PC-3 (cell line): ENCODE measurements at regions not wholly inside any gene's neighbourhood (a gene's known extent, or its start where the extent isn't known, plus 50 kb on each side); places are given as distances from the start of the nearest gene placed in this dataset.

Source experiments
- EZH2 ChIP-seq: fragments of 300-600 bp; sonication (generic); IDR thresholded peaks from one replicate; pipeline ENCODE4 v1.6.1; 2017; ENCODE audit warnings: antibody characterized with exemption, mild to moderate bottlenecking, low read length; ENCODE audit not compliant: unreplicated experiment
- TF ChIP-seq, protein P1 (sequence below): fragments of 300-600 bp; sonication (generic); conservative IDR thresholded peaks from 2 replicates; pipeline ENCODE4 v1.5.1; 2017; ENCODE audit warnings: antibody characterized with exemption, low read depth, mild to moderate bottlenecking, low read length

DNA sequence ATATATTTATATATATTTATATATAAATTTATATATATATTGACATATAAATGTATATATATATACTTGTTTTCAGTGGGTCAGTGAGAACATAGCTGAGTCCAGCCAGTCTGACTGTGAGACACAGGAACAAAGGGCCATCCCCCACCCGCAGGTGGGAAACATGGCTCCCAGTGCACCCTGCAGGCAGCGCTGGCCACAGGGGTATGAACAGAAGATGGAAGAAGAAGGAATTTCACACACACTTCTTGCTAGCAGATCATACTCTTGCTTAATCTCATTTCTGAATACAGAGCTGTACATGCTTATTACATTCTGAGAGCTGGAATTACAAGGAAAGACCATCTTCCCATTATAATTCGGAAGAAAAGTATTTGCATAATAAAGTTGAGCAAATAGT, 595.4 kb downstream of the IRX1 start:
- TF ChIP-seq, protein P1, sequence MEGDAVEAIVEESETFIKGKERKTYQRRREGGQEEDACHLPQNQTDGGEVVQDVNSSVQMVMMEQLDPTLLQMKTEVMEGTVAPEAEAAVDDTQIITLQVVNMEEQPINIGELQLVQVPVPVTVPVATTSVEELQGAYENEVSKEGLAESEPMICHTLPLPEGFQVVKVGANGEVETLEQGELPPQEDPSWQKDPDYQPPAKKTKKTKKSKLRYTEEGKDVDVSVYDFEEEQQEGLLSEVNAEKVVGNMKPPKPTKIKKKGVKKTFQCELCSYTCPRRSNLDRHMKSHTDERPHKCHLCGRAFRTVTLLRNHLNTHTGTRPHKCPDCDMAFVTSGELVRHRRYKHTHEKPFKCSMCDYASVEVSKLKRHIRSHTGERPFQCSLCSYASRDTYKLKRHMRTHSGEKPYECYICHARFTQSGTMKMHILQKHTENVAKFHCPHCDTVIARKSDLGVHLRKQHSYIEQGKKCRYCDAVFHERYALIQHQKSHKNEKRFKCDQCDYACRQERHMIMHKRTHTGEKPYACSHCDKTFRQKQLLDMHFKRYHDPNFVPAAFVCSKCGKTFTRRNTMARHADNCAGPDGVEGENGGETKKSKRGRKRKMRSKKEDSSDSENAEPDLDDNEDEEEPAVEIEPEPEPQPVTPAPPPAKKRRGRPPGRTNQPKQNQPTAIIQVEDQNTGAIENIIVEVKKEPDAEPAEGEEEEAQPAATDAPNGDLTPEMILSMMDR: no peak
- TF ChIP-seq EZH2: no peak
